H9 (cell line): ENCODE measurements at regions not wholly inside any gene's neighbourhood (a gene's known extent, or its start where the extent isn't known, plus 50 kb on each side); places are given as distances from the start of the nearest gene placed in this dataset.

ENCODE experiments used
- DNase-seq: peaks from one replicate; pipeline ENCODE4 v3.0.0-alpha.2; 2017
- H2AFZ ChIP-seq: one replicate; pipeline ENCODE4 v1.6.1; 2013; ENCODE audit warnings: mild to moderate bottlenecking, low read length, control low read depth, moderate library complexity
- H2AK5ac ChIP-seq: 2 replicates; pipeline ENCODE4 v1.6.1; 2013; ENCODE audit warnings: low read length, control low read depth, mixed read lengths; ENCODE audit not compliant: insufficient read length
- H2BK120ac ChIP-seq: one replicate; pipeline ENCODE4 v1.6.1; 2013; ENCODE audit warnings: low read depth, mild to moderate bottlenecking, low read length, control low read depth, inconsistent platforms; ENCODE audit not compliant: poor library complexity, severe bottlenecking
- H2BK12ac ChIP-seq: 2 replicates; pipeline ENCODE4 v1.6.1; 2013; ENCODE audit warnings: low read length, control low read depth, mixed read lengths, low read depth; ENCODE audit not compliant: insufficient read length
- H2BK15ac ChIP-seq: 2 replicates; pipeline ENCODE4 v1.6.1; 2013; ENCODE audit warnings: low read depth, low read length, control low read depth
- H2BK20ac ChIP-seq: one replicate; pipeline ENCODE4 v1.6.1; 2013; ENCODE audit warnings: low read depth, mild to moderate bottlenecking, low read length, control low read depth, inconsistent platforms; ENCODE audit not compliant: poor library complexity, severe bottlenecking
- H2BK5ac ChIP-seq: 2 replicates; pipeline ENCODE4 v1.6.1; 2013; ENCODE audit warnings: low read length, control low read depth, mixed read lengths; ENCODE audit not compliant: insufficient read length
- H3K14ac ChIP-seq: 2 replicates; pipeline ENCODE4 v1.6.1; 2013; ENCODE audit warnings: low read length, control low read depth; ENCODE audit not compliant: insufficient read depth
- H3K18ac ChIP-seq: 2 replicates; pipeline ENCODE4 v1.6.1; 2013; ENCODE audit warnings: low read depth, mild to moderate bottlenecking, mixed read lengths, low read length, control low read depth; ENCODE audit not compliant: insufficient read length
- H3K23ac ChIP-seq: 2 replicates; pipeline ENCODE4 v1.6.1; 2013; ENCODE audit warnings: low read length, control low read depth, mixed read lengths, low read depth; ENCODE audit not compliant: insufficient read length
- H3K23me2 ChIP-seq: 2 replicates; pipeline ENCODE4 v1.6.1; 2013; ENCODE audit warnings: low read depth, mild to moderate bottlenecking, mixed read lengths, low read length, control low read depth; ENCODE audit not compliant: insufficient read length, poor library complexity, severe bottlenecking
- H3K27ac ChIP-seq: 2 replicates; pipeline ENCODE4 v1.5.1; 2013; ENCODE audit warnings: low read length, control low read depth, mixed read lengths, low read depth; ENCODE audit not compliant: insufficient read length
- H3K27me3 ChIP-seq: 2 replicates; pipeline ENCODE4 v1.6.1; 2013; ENCODE audit warnings: low read length, control low read depth, inconsistent platforms; ENCODE audit not compliant: insufficient read depth
- H3K4ac ChIP-seq: 2 replicates; pipeline ENCODE4 v1.6.1; 2013; ENCODE audit warnings: low read depth, mild to moderate bottlenecking, control low read depth, inconsistent platforms, low read length, moderate library complexity
- H3K4me1 ChIP-seq: 2 replicates; pipeline ENCODE4 v1.6.1; 2013; ENCODE audit warnings: low read length, control low read depth, inconsistent platforms; ENCODE audit not compliant: insufficient read depth
- H3K4me2 ChIP-seq: 2 replicates; pipeline ENCODE4 v1.6.1; 2013; ENCODE audit warnings: low read length, control low read depth, mixed read lengths; ENCODE audit not compliant: insufficient read length, insufficient read depth
- H3K56ac ChIP-seq: 2 replicates; pipeline ENCODE4 v1.6.1; 2013; ENCODE audit warnings: low read depth, mild to moderate bottlenecking, mixed read lengths, low read length, control low read depth; ENCODE audit not compliant: insufficient read length
- H3K79me1 ChIP-seq: 2 replicates; pipeline ENCODE4 v1.6.1; 2013; ENCODE audit warnings: low read depth, mild to moderate bottlenecking, moderate library complexity, low read length, control low read depth, inconsistent platforms; ENCODE audit not compliant: insufficient read depth, poor library complexity, severe bottlenecking
- H3K79me2 ChIP-seq: 2 replicates; pipeline ENCODE4 v1.6.1; 2013; ENCODE audit warnings: low read length, control low read depth, inconsistent platforms; ENCODE audit not compliant: insufficient read depth
- H3K9ac ChIP-seq: 2 replicates; pipeline ENCODE4 v1.6.1; 2013; ENCODE audit warnings: low read length, control low read depth, mixed read lengths; ENCODE audit not compliant: insufficient read length; ENCODE audit errors: extremely low read depth
- H3K9me3 ChIP-seq: one replicate; pipeline ENCODE4 v1.6.1; 2013; ENCODE audit warnings: low read depth, low read length, inconsistent platforms; ENCODE audit not compliant: control insufficient read depth
- H3T11ph ChIP-seq: one replicate; pipeline ENCODE4 v1.6.1; 2013; ENCODE audit warnings: mild to moderate bottlenecking, low read length, control low read depth, inconsistent platforms
- H4K20me1 ChIP-seq: one replicate; pipeline ENCODE4 v1.6.1; 2013; ENCODE audit not compliant: control insufficient read depth, insufficient read length, insufficient read depth
- H4K5ac ChIP-seq: 2 replicates; pipeline ENCODE4 v1.6.1; 2013; ENCODE audit warnings: low read depth, mild to moderate bottlenecking, mixed read lengths, low read length, control low read depth; ENCODE audit not compliant: insufficient read length
- H4K8ac ChIP-seq: replicated peaks from 2 replicates; pipeline ENCODE4 v1.6.1; 2013; ENCODE audit warnings: low read length, control low read depth, mixed read lengths, low read depth; ENCODE audit not compliant: insufficient read length
- H4K91ac ChIP-seq: 2 replicates; pipeline ENCODE4 v1.6.1; 2013; ENCODE audit warnings: low read depth, mild to moderate bottlenecking, moderate library complexity, mixed read lengths, low read length, control low read depth; ENCODE audit not compliant: insufficient read length
- H3K27ac Mint-ChIP-seq, 3 experiments: 2 replicates in 2 of 3; 3 replicates in 1 of 3; pipeline ENCODE4 v1.8.0; 2020 to 2021; ENCODE audit warnings: mixed read lengths in 3 of 3, mild to moderate bottlenecking in 1 of 3, moderate library complexity in 1 of 3
- H3K27me3 Mint-ChIP-seq: 2 replicates; pipeline ENCODE4 v1.8.0; 2021; ENCODE audit warnings: low read depth, mild to moderate bottlenecking, moderate library complexity, mixed read lengths
- H3K36me3 Mint-ChIP-seq, 3 experiments: 2 replicates in 2 of 3; 3 replicates in 1 of 3; pipeline ENCODE4 v1.8.0; 2020 to 2021; ENCODE audit warnings: low read depth in 3 of 3, mixed read lengths in 3 of 3; ENCODE audit not compliant: insufficient read depth in 1 of 3
- H3K4me1 Mint-ChIP-seq, 2 experiments: 2 replicates each; pipeline ENCODE4 v1.8.0; 2020; ENCODE audit warnings: mixed read lengths in 2 of 2
- H3K4me3 Mint-ChIP-seq, 2 experiments: 2 replicates in 1 of 2; 3 replicates in 1 of 2; pipeline ENCODE4 v1.8.0; 2020 to 2021; ENCODE audit warnings: mild to moderate bottlenecking in 2 of 2, mixed read lengths in 2 of 2, moderate library complexity in 1 of 2
- H3K9me3 Mint-ChIP-seq, 2 experiments: 2 replicates in 1 of 2; 3 replicates in 1 of 2; pipeline ENCODE4 v1.8.0; 2020; ENCODE audit warnings: mild to moderate bottlenecking in 2 of 2, mixed read lengths in 2 of 2, moderate library complexity in 1 of 2
- CTCF ChIP-seq: fragments of 200-600 bp; sonication (generic); conservative IDR thresholded peaks from 3 replicates; pipeline ENCODE4 v1.8.0; 2021; ENCODE audit warnings: antibody characterized with exemption, mild to moderate bottlenecking
- WGBS: extraction: QIAGEN DNeasy Blood & Tissue Kit; methylation state at CpG from one replicate; pipeline ENCODE4 v1.1.7; 2013; ENCODE audit warnings: missing lambda C conversion rate, low lambda C conversion rate, mixed read lengths; ENCODE audit not compliant: insufficient read length; ENCODE audit errors: extremely low coverage; 5-methylcytosine and 5-hydroxymethylcytosine counted together

DNA sequence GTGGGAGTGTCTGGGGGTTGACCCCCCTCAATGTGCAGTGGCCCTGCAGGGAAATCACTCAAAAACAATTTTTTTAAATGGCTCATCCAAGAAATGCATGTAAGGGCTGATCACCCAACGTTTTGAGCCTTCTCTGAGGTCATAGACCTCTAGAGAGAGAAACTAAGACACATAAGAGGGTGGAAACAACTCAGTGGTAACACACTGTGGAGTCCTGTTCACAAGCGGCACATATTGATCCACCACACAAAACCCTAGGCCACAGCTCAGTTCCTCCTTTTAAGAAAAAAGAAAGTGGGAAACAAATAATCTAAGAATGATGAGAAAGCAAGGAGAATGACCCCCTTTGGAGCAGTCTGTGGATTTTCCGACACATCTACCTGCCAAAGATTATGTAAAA lies 83.0 kb upstream of the METAP2 start:
- no peak overlapping the region for H2AK5ac ChIP-seq
- no peaks in the 10 kb centered on the region for H3K4me1 ChIP-seq
- H3K27ac Mint-ChIP-seq = no peak overlapping the region
- no CpG with 5 or more reads among the region's 3 CpGs for WGBS
- no peaks in the 10 kb centered on the region for H3K23me2 ChIP-seq
- no peak overlapping the region for H3K9ac ChIP-seq
- no peak overlapping the region for H4K8ac ChIP-seq
- no peak for TF ChIP-seq CTCF
- H2BK20ac ChIP-seq = no peak overlapping the region
- H3K14ac ChIP-seq = no peak overlapping the region
- no peak for DNase-seq
- H3K27me3 ChIP-seq = no peaks in the 10 kb centered on the region
- no peak overlapping the region for H2BK5ac ChIP-seq
- no peak overlapping the region for H2BK12ac ChIP-seq
- no peak overlapping the region for H2AFZ ChIP-seq
- H3K79me2 ChIP-seq = no peaks in the 10 kb centered on the region
- no peaks in the 10 kb centered on the region for H4K20me1 ChIP-seq
- H2BK15ac ChIP-seq = no peak overlapping the region
- H3K79me1 ChIP-seq = no peaks in the 10 kb centered on the region
- H3T11ph ChIP-seq = no peak overlapping the region
- H3K9me3 ChIP-seq = peaks cover 15% of the 10 kb centered on the region
- H3K27ac ChIP-seq = no peak overlapping the region
- peaks cover 5 to 18% (median 12%) of the 10 kb centered on the region in 3 experiments for H3K36me3 Mint-ChIP-seq
- peaks cover 48 to 50% of the 10 kb centered on the region in 2 experiments for H3K9me3 Mint-ChIP-seq
- H3K4me1 Mint-ChIP-seq = no peaks in the 10 kb centered on the region; a peak in 2 of 4 replicates
- no peak overlapping the region for H3K18ac ChIP-seq
- no peak overlapping the region for H4K5ac ChIP-seq
- H3K23ac ChIP-seq = no peak overlapping the region
- no peak overlapping the region for H3K56ac ChIP-seq
- no peak overlapping the region for H3K4me2 ChIP-seq
- no peak overlapping the region for H2BK120ac ChIP-seq
- no peak overlapping the region for H3K4ac ChIP-seq
- peaks cover 3% of the 10 kb centered on the region; the same call in 1 of the 2 replicates for H3K27me3 Mint-ChIP-seq
- no peak overlapping the region for H3K4me3 Mint-ChIP-seq
- H4K91ac ChIP-seq = no peak overlapping the region
